SKM-1 treated with dmso at 0.1 percent for 144 hours (cell line): ENCODE measurements at regions not wholly inside any gene's neighbourhood (a gene's known extent, or its start where the extent isn't known, plus 50 kb on each side); places are given as distances from the start of the nearest gene placed in this dataset.
"Not testable (repeated sequence)": the region's sequence is repeated elsewhere in the genome, so short reads cannot be mapped to it uniquely, and the experiment has no call there.

Experiments
- DNase-seq: peaks from one replicate; lab custom pipeline; 2025; ENCODE audit not compliant: unreplicated experiment; lab: John Stamatoyannopoulos, UW

GRCh38 chr16:59168461-59169114 lies 434.5 kb upstream of the GOT2 start:
- DNase-seq, result no peak

GRCh38 chr16:59164461-59164860 lies 430.3 kb upstream of the GOT2 start:
- no peak for DNase-seq

- DNase-seq, result no peak
Observed at GRCh38 chr16:59163371-59164055, 429.4 kb upstream of the GOT2 start.

GRCh38 chr16:59161679-59162078 lies 427.6 kb upstream of the GOT2 start:
- DNase-seq, result no peak

- no peak for DNase-seq
Observed at GRCh38 chr16:59154295-59154694, 420.2 kb upstream of the GOT2 start.

GRCh38 chr16:59148769-59149155 lies 414.6 kb upstream of the GOT2 start:
- no peak for DNase-seq

- DNase-seq, result no peak
Observed at GRCh38 chr16:59148056-59148768, 414.1 kb upstream of the GOT2 start.

- DNase-seq, result no peak
Observed at GRCh38 chr16:59146140-59146539, 412.0 kb upstream of the GOT2 start.

GRCh38 chr16:59144841-59145240 lies 410.7 kb upstream of the GOT2 start:
- no peak for DNase-seq

GRCh38 chr16:59144326-59144725 lies 410.2 kb upstream of the GOT2 start:
- no peak for DNase-seq

GRCh38 chr16:59126486-59126885 lies 392.4 kb upstream of the GOT2 start:
- DNase-seq, result no peak

- DNase-seq, result no peak
Observed at GRCh38 chr16:59124056-59124455, 389.9 kb upstream of the GOT2 start.

- no peak for DNase-seq
Observed at GRCh38 chr16:59123479-59123878, 389.4 kb upstream of the GOT2 start.

GRCh38 chr16:59122262-59122537 lies 388.1 kb upstream of the GOT2 start:
- no peak for DNase-seq

- DNase-seq, result no peak
Observed at GRCh38 chr16:59121411-59122261, 387.5 kb upstream of the GOT2 start.

- no peak for DNase-seq
Observed at GRCh38 chr16:59116744-59117143, 382.6 kb upstream of the GOT2 start.

- no peak for DNase-seq
Observed at GRCh38 chr16:59114790-59115189, 380.7 kb upstream of the GOT2 start.

GRCh38 chr16:59113004-59113670 lies 379.0 kb upstream of the GOT2 start:
- no peak for DNase-seq

GRCh38 chr16:59111280-59111679 lies 377.2 kb upstream of the GOT2 start:
- no peak for DNase-seq

- no peak for DNase-seq
Observed at GRCh38 chr16:59108374-59108773, 374.3 kb upstream of the GOT2 start.

GRCh38 chr16:59096682-59097081 lies 362.6 kb upstream of the GOT2 start:
- not testable (repeated sequence) for DNase-seq
